ENCODE measurements at regions not wholly inside any gene's neighbourhood (a gene's known extent, or its start where the extent isn't known, plus 50 kb on each side); places are given as distances from the start of the nearest gene placed in this dataset.

GRCh38 chr6:23343610-23344306 lies 774.4 kb downstream of the HDGFL1 start:
- no peaks in the 10 kb centered on the region for H3K27me3 ChIP-seq (ENCODE audit: control insufficient read depth in 1 of 2, insufficient read depth in 2 of 2, low read length in 1 of 2)
- no peaks in the 10 kb centered on the region for H3K9me3 ChIP-seq (ENCODE audit: control insufficient read depth, low read length)
- DNase-seq (no peak), ATAC-seq (ENCODE audit: low FRiP score) (no peak)
- H3K4me3 ChIP-seq (ENCODE audit: low read length in 2 of 2): no peak overlapping the region
- H3K36me3 ChIP-seq (ENCODE audit: control insufficient read depth in 1 of 2, insufficient read depth in 2 of 2, low read length in 1 of 2): no peaks in the 10 kb centered on the region
- no peaks in the 10 kb centered on the region for H3K4me1 ChIP-seq (ENCODE audit: control insufficient read depth in 1 of 2, insufficient read depth in 2 of 2, low read length in 2 of 2)
- intact Hi-C loops (cut with DNase I): no loop called here
- no peak overlapping the region for H3K27ac ChIP-seq (ENCODE audit: low read depth in 1 of 2, low read length in 2 of 2)
- 82 to 83% methylated on average over 5 of the region's 5 CpGs for WGBS, 2 donors

GRCh38 chr6:23348185-23348584 lies 777.8 kb upstream of the NRSN1 start:
- no peak for DNase-seq
- no peak overlapping the region for H3K4me3 ChIP-seq (ENCODE audit: low read length in 2 of 2)
- no peaks in the 10 kb centered on the region for H3K9me3 ChIP-seq (ENCODE audit: control insufficient read depth, low read length)
- ATAC-seq (ENCODE audit: low FRiP score): no peak
- intact Hi-C loops (cut with DNase I): no loop called here
- 77 to 79% methylated on average over 3 of the region's 3 CpGs for WGBS, 2 donors
- H3K36me3 ChIP-seq (ENCODE audit: control insufficient read depth in 1 of 2, insufficient read depth in 2 of 2, low read length in 1 of 2): no peaks in the 10 kb centered on the region
- H3K27me3 ChIP-seq (ENCODE audit: control insufficient read depth in 1 of 2, insufficient read depth in 2 of 2, low read length in 1 of 2): no peaks in the 10 kb centered on the region
- H3K4me1 ChIP-seq (ENCODE audit: control insufficient read depth in 1 of 2, insufficient read depth in 2 of 2, low read length in 2 of 2): no peaks in the 10 kb centered on the region
- no peak overlapping the region for H3K27ac ChIP-seq (ENCODE audit: low read depth in 1 of 2, low read length in 2 of 2)

GRCh38 chr6:23349521-23350147 lies 776.4 kb upstream of the NRSN1 start:
- H3K4me1 ChIP-seq (ENCODE audit: control insufficient read depth in 1 of 2, insufficient read depth in 2 of 2, low read length in 2 of 2): no peaks in the 10 kb centered on the region
- no peak for ATAC-seq (ENCODE audit: low FRiP score)
- WGBS, 2 donors: 50 to 52% methylated on average over 3 of the region's 3 CpGs
- H3K4me3 ChIP-seq (ENCODE audit: low read length in 2 of 2): no peak overlapping the region
- no peaks in the 10 kb centered on the region for H3K9me3 ChIP-seq (ENCODE audit: control insufficient read depth, low read length)
- no peak overlapping the region for H3K27ac ChIP-seq (ENCODE audit: low read depth in 1 of 2, low read length in 2 of 2)
- H3K27me3 ChIP-seq (ENCODE audit: control insufficient read depth in 1 of 2, insufficient read depth in 2 of 2, low read length in 1 of 2): no peaks in the 10 kb centered on the region
- intact Hi-C loops (cut with DNase I): no loop called here
- H3K36me3 ChIP-seq (ENCODE audit: control insufficient read depth in 1 of 2, insufficient read depth in 2 of 2, low read length in 1 of 2): no peaks in the 10 kb centered on the region
- no peak for DNase-seq

GRCh38 chr6:23350752-23351453 lies 775.1 kb upstream of the NRSN1 start:
- H3K9me3 ChIP-seq (ENCODE audit: control insufficient read depth, low read length): no peaks in the 10 kb centered on the region
- no peaks in the 10 kb centered on the region for H3K36me3 ChIP-seq (ENCODE audit: control insufficient read depth in 1 of 2, insufficient read depth in 2 of 2, low read length in 1 of 2)
- H3K4me3 ChIP-seq (ENCODE audit: low read length in 2 of 2): no peak overlapping the region
- no peak for DNase-seq
- no peaks in the 10 kb centered on the region for H3K27me3 ChIP-seq (ENCODE audit: control insufficient read depth in 1 of 2, insufficient read depth in 2 of 2, low read length in 1 of 2)
- 73 to 97% methylated on average over 2 of the region's 2 CpGs for WGBS, 2 donors
- no peak overlapping the region for H3K27ac ChIP-seq (ENCODE audit: low read depth in 1 of 2, low read length in 2 of 2)
- no peaks in the 10 kb centered on the region for H3K4me1 ChIP-seq (ENCODE audit: control insufficient read depth in 1 of 2, insufficient read depth in 2 of 2, low read length in 2 of 2)
- intact Hi-C loops (cut with DNase I): no loop called here
- ATAC-seq (ENCODE audit: low FRiP score): no peak

GRCh38 chr6:23354004-23354403 lies 772.0 kb upstream of the NRSN1 start:
- Histone ChIP-seq H3K9me3 (ENCODE audit: control insufficient read depth, low read length) (no peaks in the 10 kb centered on the region), H3K4me1 (ENCODE audit: control insufficient read depth in 1 of 2, insufficient read depth in 2 of 2, low read length in 2 of 2) (no peaks in the 10 kb centered on the region), H3K4me3 (ENCODE audit: low read length in 2 of 2) (no peak overlapping the region), H3K27ac (ENCODE audit: low read depth in 1 of 2, low read length in 2 of 2) (no peak overlapping the region), H3K36me3 (ENCODE audit: control insufficient read depth in 1 of 2, insufficient read depth in 2 of 2, low read length in 1 of 2) (no peaks in the 10 kb centered on the region), H3K27me3 (ENCODE audit: control insufficient read depth in 1 of 2, insufficient read depth in 2 of 2, low read length in 1 of 2) (no peaks in the 10 kb centered on the region)
- DNase-seq (no peak), ATAC-seq (ENCODE audit: low FRiP score) (no peak)
- intact Hi-C loops (cut with DNase I): no loop called here

- H3K27me3 ChIP-seq (ENCODE audit: control insufficient read depth in 1 of 2, insufficient read depth in 2 of 2, low read length in 1 of 2): no peaks in the 10 kb centered on the region
- H3K36me3 ChIP-seq (ENCODE audit: control insufficient read depth in 1 of 2, insufficient read depth in 2 of 2, low read length in 1 of 2): no peaks in the 10 kb centered on the region
- no peaks in the 10 kb centered on the region for H3K9me3 ChIP-seq (ENCODE audit: control insufficient read depth, low read length)
- no peak overlapping the region for H3K4me3 ChIP-seq (ENCODE audit: low read length in 2 of 2)
- ATAC-seq (ENCODE audit: low FRiP score) (no peak), DNase-seq (no peak)
- intact Hi-C loops (cut with DNase I): no loop called here
- H3K27ac ChIP-seq (ENCODE audit: low read depth in 1 of 2, low read length in 2 of 2): no peak overlapping the region
- 22 to 26% methylated on average over 2 of the region's 2 CpGs for WGBS, 2 donors
- H3K4me1 ChIP-seq (ENCODE audit: control insufficient read depth in 1 of 2, insufficient read depth in 2 of 2, low read length in 2 of 2): no peaks in the 10 kb centered on the region
These were observed 768.7 kb upstream of the NRSN1 start for GRCh38 chr6:23357185-23357766.

GRCh38 chr6:23365732-23366131 lies 760.3 kb upstream of the NRSN1 start:
- intact Hi-C loops (cut with DNase I): no loop called here
- H3K4me3 ChIP-seq (ENCODE audit: low read length in 2 of 2): no peak overlapping the region
- H3K27me3 ChIP-seq (ENCODE audit: control insufficient read depth in 1 of 2, insufficient read depth in 2 of 2, low read length in 1 of 2): no peaks in the 10 kb centered on the region
- 4 to 11% methylated on average over 1 of the region's 1 CpG for WGBS, 2 donors
- no peaks in the 10 kb centered on the region for H3K4me1 ChIP-seq (ENCODE audit: control insufficient read depth in 1 of 2, insufficient read depth in 2 of 2, low read length in 2 of 2)
- H3K27ac ChIP-seq (ENCODE audit: low read depth in 1 of 2, low read length in 2 of 2): no peak overlapping the region
- ATAC-seq (ENCODE audit: low FRiP score) (no peak), DNase-seq (no peak)
- no peaks in the 10 kb centered on the region for H3K9me3 ChIP-seq (ENCODE audit: control insufficient read depth, low read length)
- no peaks in the 10 kb centered on the region for H3K36me3 ChIP-seq (ENCODE audit: control insufficient read depth in 1 of 2, insufficient read depth in 2 of 2, low read length in 1 of 2)

- no peaks in the 10 kb centered on the region for H3K4me1 ChIP-seq (ENCODE audit: control insufficient read depth in 1 of 2, insufficient read depth in 2 of 2, low read length in 2 of 2)
- H3K27me3 ChIP-seq (ENCODE audit: control insufficient read depth in 1 of 2, insufficient read depth in 2 of 2, low read length in 1 of 2): no peaks in the 10 kb centered on the region
- H3K36me3 ChIP-seq (ENCODE audit: control insufficient read depth in 1 of 2, insufficient read depth in 2 of 2, low read length in 1 of 2): no peaks in the 10 kb centered on the region
- intact Hi-C loops (cut with DNase I): no loop called here
- H3K9me3 ChIP-seq (ENCODE audit: control insufficient read depth, low read length): no peaks in the 10 kb centered on the region
- 88 to 90% methylated on average over 1 of the region's 1 CpG for WGBS, 2 donors
- no peak for ATAC-seq (ENCODE audit: low FRiP score)
- H3K27ac ChIP-seq (ENCODE audit: low read depth in 1 of 2, low read length in 2 of 2): no peak overlapping the region
- DNase-seq: no peak
- no peak overlapping the region for H3K4me3 ChIP-seq (ENCODE audit: low read length in 2 of 2)
These were observed 758.7 kb upstream of the NRSN1 start for GRCh38 chr6:23367311-23367710.
